A549 (cell line): ENCODE measurements at regions not wholly inside any gene's neighbourhood (a gene's known extent, or its start where the extent isn't known, plus 50 kb on each side); places are given as distances from the start of the nearest gene placed in this dataset.

Source experiments
- ATAC-seq, 2 experiments: fragments of 200-7000 bp in 1 of 2; fragments of >200 bp in 1 of 2; cut with Nextera tagmentation in 1 of 2; cut with Tn5 transposase in 1 of 2; 3 replicates each; pipeline versions ENCODE4 v1.8.0 to v1.9.1; 2018 to 2020; ENCODE audit warnings: mild to moderate bottlenecking in 1 of 2, moderate library complexity in 1 of 2
- CTCF ChIA-PET: fragments of 300-600 bp; sonication (Branson Sonifier 250); formaldehyde crosslinking; extraction: SDS; loops from one replicate; lab custom pipeline; 2021; ENCODE audit warnings: antibody characterized with exemption, inconsistent platforms; lab: Yijun Ruan, JAX
- POLR2A ChIA-PET: fragments of 350-600 bp; formaldehyde crosslinking; extraction: SDS; loops from one replicate; lab custom pipeline; 2021; ENCODE audit warnings: antibody characterized with exemption, inconsistent platforms; lab: Yijun Ruan, JAX
- DNase-seq, 2 experiments: peaks; one replicate each; pipeline versions ENCODE4 v3.0.0 to v3.0.0-alpha.2; 2011 to 2016; ENCODE audit warnings: low read depth in 1 of 2, low spot score in 1 of 2
- FAIRE-seq: peaks from 2 replicates; lab custom pipeline; 2011; peaks lifted over from hg19 to GRCh38; lab: Jason Lieb, UNC
- H3K27ac ChIP-seq, 2 experiments: fragments of >200 bp; sonication (Bioruptor Twin); formaldehyde crosslinking; 3 replicates each; pipeline ENCODE4 v1.5.1; 2016 to 2017
- H3K4me1 ChIP-seq: fragments of >200 bp; sonication (Bioruptor Twin); formaldehyde crosslinking; 3 replicates; pipeline ENCODE4 v1.6.1; 2016
- H3K4me2 ChIP-seq: fragments of >200 bp; sonication (Bioruptor Twin); formaldehyde crosslinking; 3 replicates; pipeline ENCODE4 v1.6.1; 2016
- H3K4me3 ChIP-seq: fragments of >200 bp; sonication (Bioruptor Twin); formaldehyde crosslinking; 3 replicates; pipeline ENCODE4 v1.5.1; 2016
- H3K9me3 ChIP-seq: fragments of >200 bp; sonication (Bioruptor Twin); formaldehyde crosslinking; 3 replicates; pipeline ENCODE4 v1.6.1; 2016
- CBX8 ChIP-seq: fragments of 200-600 bp; sonication (generic); IDR thresholded peaks from 2 replicates; pipeline ENCODE4 v1.6.1; 2016
- EHMT2 ChIP-seq: fragments of 200-600 bp; sonication (generic); IDR thresholded peaks from 2 replicates; pipeline ENCODE4 v1.6.1; 2016; ENCODE audit warnings: antibody characterized with exemption, low read depth, mild to moderate bottlenecking, moderate library complexity
- FOXS1 ChIP-seq: fragments of 250-450 bp; sonication (Bioruptor Pico); IDR thresholded peaks from 2 replicates; pipeline ENCODE4 v1.5.0; 2020; ENCODE audit warnings: mild to moderate bottlenecking, moderate library complexity
- GATA3 ChIP-seq: IDR thresholded peaks from 2 replicates; pipeline ENCODE4 v1.6.1; 2012; ENCODE audit warnings: borderline replicate concordance
- HEYL ChIP-seq: fragments of 250-450 bp; sonication (Bioruptor Pico); IDR thresholded peaks from 2 replicates; pipeline ENCODE4 v1.8.0; 2021; ENCODE audit warnings: mild to moderate bottlenecking, moderate library complexity
- MAFK ChIP-seq: fragments of 450-650 bp; IDR thresholded peaks from 2 replicates; pipeline ENCODE4 v1.6.1; 2014; ENCODE audit not compliant: partially characterized antibody
- MYC ChIP-seq: IDR thresholded peaks from 2 replicates; pipeline ENCODE4 v1.6.1; 2012; ENCODE audit warnings: mild to moderate bottlenecking, inconsistent platforms, low read length, improper control_type of control experiment, borderline replicate concordance
- NFE2L2 ChIP-seq: fragments of 150-350 bp; conservative IDR thresholded peaks from 2 replicates; pipeline ENCODE4 v1.6.1; 2014; ENCODE audit warnings: low read length
- NPAS2 ChIP-seq: fragments of 250-450 bp; sonication (Bioruptor Pico); IDR thresholded peaks from 2 replicates; pipeline ENCODE4 v1.8.0; 2022; ENCODE audit warnings: mild to moderate bottlenecking, moderate library complexity, borderline replicate concordance
- NR3C1 ChIP-seq: fragments of >200 bp; sonication (Bioruptor Twin); formaldehyde crosslinking; IDR thresholded peaks from 3 replicates; pipeline ENCODE4 v1.6.1; 2017
- POLR2AphosphoS2 ChIP-seq: conservative IDR thresholded peaks from 2 replicates; pipeline ENCODE4 v1.6.1; 2012; ENCODE audit warnings: low read length, improper control_type of control experiment, inconsistent platforms
- RFX5 ChIP-seq: fragments of 450-650 bp; IDR thresholded peaks from 2 replicates; pipeline ENCODE4 v1.7.1; 2014; ENCODE audit warnings: antibody characterized with exemption, mild to moderate bottlenecking, moderate library complexity
- RNF2 ChIP-seq: fragments of 200-600 bp; sonication (generic); IDR thresholded peaks from 2 replicates; pipeline ENCODE4 v1.6.1; 2016; ENCODE audit warnings: low read depth, mild to moderate bottlenecking, antibody characterized with exemption, moderate library complexity, borderline replicate concordance
- SMC3 ChIP-seq: fragments of >200 bp; sonication (Bioruptor Twin); formaldehyde crosslinking; IDR thresholded peaks from 3 replicates; pipeline ENCODE4 v1.6.1; 2018; ENCODE audit warnings: inconsistent platforms
- SREBF2 ChIP-seq: fragments of 450-650 bp; IDR thresholded peaks from 2 replicates; pipeline ENCODE4 v1.6.1; 2014; ENCODE audit warnings: mild to moderate bottlenecking, moderate library complexity
- TP53 ChIP-seq: fragments of 250-450 bp; sonication (Bioruptor Pico); IDR thresholded peaks from 2 replicates; pipeline ENCODE4 v1.5.0; 2021; ENCODE audit warnings: mild to moderate bottlenecking, moderate library complexity
- ZFP36 ChIP-seq: fragments of 450-650 bp; IDR thresholded peaks from 2 replicates; pipeline ENCODE4 v1.6.1; 2014; ENCODE audit warnings: borderline replicate concordance; ENCODE audit not compliant: partially characterized antibody
- WGBS: methylation state at CpG from one replicate; pipeline ENCODE4 v1.1.6; 2017; ENCODE audit errors: missing lambda C conversion rate; 5-methylcytosine and 5-hydroxymethylcytosine counted together
- TF ChIP-seq, protein P1 (sequence below): IDR thresholded peaks from 2 replicates; pipeline ENCODE4 v1.6.1; 2012; ENCODE audit warnings: low read depth, borderline replicate concordance
- TF ChIP-seq, protein P2 (sequence below): fragments of 450-650 bp; IDR thresholded peaks from 2 replicates; pipeline ENCODE4 v1.6.1; 2014; ENCODE audit warnings: antibody characterized with exemption
- TF ChIP-seq, protein P3 (sequence below): IDR thresholded peaks from 2 replicates; pipeline ENCODE4 v1.6.1; 2012
- TF ChIP-seq, protein P4 (sequence below): IDR thresholded peaks from 2 replicates; pipeline ENCODE4 v1.6.1; 2012

DNA sequence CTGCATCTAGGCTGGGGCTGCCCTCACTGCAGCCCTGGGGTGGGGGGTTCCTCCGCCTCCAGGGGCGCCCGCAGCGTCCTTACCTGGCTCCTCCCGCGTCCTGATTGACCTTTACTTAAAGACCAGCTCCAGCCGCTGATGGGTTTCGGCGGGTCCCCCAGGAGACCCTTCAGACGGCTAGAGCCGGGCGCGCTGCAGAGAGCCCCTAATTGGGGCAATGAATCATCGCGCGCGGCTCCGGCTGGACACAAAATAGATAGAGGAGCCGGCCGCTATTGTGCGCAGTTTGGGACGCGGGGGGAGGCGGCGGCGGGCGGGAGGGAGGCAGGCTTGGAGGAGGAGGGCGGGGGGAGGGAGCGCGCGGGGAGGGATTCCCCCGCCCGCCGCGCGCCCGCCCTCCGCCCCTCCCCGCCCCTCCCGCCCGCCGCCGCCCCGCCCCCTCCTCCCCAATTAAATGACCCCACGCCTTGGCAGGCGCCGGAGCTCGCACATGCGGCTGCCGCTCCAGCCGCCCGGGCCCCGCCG is 56.5 kb upstream of the CIBAR2 start (continued):
- no peak for TF ChIP-seq RFX5
- TF ChIP-seq ZFP36, result no peak
- no peak for TF ChIP-seq EHMT2
- TF ChIP-seq NPAS2 (CRISPR knock-in tag), result no peak

DNA sequence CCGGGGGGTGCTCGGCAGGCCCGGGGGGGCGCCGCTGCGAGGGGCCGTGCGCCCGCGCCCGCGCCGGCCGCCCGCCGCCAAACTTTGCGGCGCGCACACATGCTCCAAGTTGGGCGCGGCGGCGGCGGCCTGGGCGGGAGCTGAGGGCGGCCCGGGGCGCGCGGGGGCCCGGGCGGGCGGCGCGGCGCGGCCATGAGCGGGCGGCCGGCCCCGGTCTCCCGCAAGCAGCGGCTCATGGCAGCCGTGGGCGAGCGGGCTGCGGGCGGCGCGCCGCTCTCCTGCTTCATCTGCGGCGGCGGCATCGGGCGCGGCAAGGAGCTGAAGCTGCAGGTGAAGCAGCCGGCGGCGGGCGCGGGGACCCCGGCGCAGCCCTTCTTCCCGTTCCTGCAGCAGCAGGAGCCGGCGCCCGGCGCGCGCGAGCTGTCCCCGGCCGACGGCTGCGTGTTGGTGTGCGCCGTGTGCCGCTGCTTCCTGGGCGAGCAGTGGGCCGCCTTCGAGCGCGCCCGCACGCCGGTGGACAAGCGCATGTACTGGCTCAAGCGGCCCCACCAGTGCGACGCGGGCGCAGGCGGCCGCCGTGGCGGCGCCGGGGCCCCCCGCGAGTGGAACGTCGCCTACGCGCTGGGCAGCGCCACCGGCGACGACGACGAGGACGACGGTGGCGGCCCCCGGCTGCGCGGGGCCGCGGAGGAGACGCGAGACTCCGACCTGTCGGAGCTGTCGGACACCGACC is 57.2 kb upstream of the CIBAR2 start:
- TF ChIP-seq, protein P1, sequence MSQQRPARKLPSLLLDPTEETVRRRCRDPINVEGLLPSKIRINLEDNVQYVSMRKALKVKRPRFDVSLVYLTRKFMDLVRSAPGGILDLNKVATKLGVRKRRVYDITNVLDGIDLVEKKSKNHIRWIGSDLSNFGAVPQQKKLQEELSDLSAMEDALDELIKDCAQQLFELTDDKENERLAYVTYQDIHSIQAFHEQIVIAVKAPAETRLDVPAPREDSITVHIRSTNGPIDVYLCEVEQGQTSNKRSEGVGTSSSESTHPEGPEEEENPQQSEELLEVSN, result 0 out of 2 replicates have a peak, but pooled peaks have one; percentile 21
- TF ChIP-seq TP53 (CRISPR knock-in tag), result no peak
- no peak for TF ChIP-seq SMC3
- TF ChIP-seq, protein P2, sequence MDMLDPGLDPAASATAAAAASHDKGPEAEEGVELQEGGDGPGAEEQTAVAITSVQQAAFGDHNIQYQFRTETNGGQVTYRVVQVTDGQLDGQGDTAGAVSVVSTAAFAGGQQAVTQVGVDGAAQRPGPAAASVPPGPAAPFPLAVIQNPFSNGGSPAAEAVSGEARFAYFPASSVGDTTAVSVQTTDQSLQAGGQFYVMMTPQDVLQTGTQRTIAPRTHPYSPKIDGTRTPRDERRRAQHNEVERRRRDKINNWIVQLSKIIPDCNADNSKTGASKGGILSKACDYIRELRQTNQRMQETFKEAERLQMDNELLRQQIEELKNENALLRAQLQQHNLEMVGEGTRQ, result no peak
- TF ChIP-seq POLR2AphosphoS2, result no peak
- TF ChIP-seq RNF2, result no peak
- no peak for TF ChIP-seq HEYL (CRISPR knock-in tag)
- H3K9me3 ChIP-seq, result no peaks in the 10 kb centered on the region
- 9% methylated on average over 7 of the region's 125 CpGs for WGBS
- ChIA-PET CTCF (interaction anchor here (2.3 to 2.7 kb wide), 2 partner anchors 55 to 84 kb away, joined by 11 read pairs; no protein-coding TSS in a partner anchor), POLR2A (no interaction called here)
- H3K4me3 ChIP-seq, result peak overlapping the region; percentile 73
- peak overlapping the region; percentile 99 for H3K4me2 ChIP-seq
- peaks cover 51% of the 10 kb centered on the region for H3K4me1 ChIP-seq
- DNase-seq (no peak), FAIRE-seq (no peak), ATAC-seq (0 out of 6 replicates have a peak, but pooled peaks of 1 of the 2 experiments have one; percentile 5)
- peak overlapping the region; percentile 71 to 92 for H3K27ac ChIP-seq

DNA sequence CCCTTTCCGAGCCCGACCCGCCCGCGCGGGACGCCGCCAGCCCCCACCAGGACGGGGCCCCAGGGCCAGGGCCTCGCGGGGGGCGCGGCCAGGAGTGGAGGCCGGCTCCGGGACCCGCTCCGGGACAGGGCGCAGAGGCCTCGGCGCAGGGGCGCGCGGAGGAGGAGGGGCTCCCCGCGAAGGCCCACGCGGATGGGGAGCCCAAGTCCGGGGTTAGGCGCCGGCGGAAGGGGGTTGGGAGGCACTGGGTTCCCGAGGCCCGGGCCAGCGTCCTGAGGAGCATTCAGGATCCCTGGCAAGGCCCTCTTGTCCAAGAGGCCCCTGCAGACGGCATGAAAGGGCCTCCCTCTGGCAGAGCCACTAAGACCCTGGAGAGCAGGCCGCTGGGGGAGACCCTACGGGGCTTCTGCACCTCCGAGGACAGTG is 57.8 kb upstream of the CIBAR2 start:
- Histone ChIP-seq H3K4me2 (peak overlapping the region; percentile 99), H3K4me3 (peak overlapping the region; percentile 73), H3K9me3 (no peaks in the 10 kb centered on the region), H3K4me1 (peaks cover 57% of the 10 kb centered on the region), H3K27ac (peak overlapping the region; percentile 71 to 92)
- CTCF ChIA-PET, result interaction anchor here (0.9 to 2.7 kb wide), 4 partner anchors 55 to 105 kb away, joined by 3 to 11 read pairs (median 7); no protein-coding TSS in a partner anchor
- POLR2A ChIA-PET, result no interaction called here
- 96% methylated on average over 14 of the region's 38 CpGs for WGBS
- ATAC-seq (no peak), DNase-seq (no peak), FAIRE-seq (no peak)
- TF ChIP-seq SREBF2, result no peak
- TF ChIP-seq RFX5, result no peak
- no peak for TF ChIP-seq MAFK
- no peak for TF ChIP-seq ZFP36
- TF ChIP-seq MYC, result no peak
- TF ChIP-seq NFE2L2, result no peak
- TF ChIP-seq, protein P2, result no peak
- TF ChIP-seq FOXS1 (CRISPR knock-in tag), result no peak
- TF ChIP-seq NR3C1, result no peak
- no peak for TF ChIP-seq EHMT2

DNA sequence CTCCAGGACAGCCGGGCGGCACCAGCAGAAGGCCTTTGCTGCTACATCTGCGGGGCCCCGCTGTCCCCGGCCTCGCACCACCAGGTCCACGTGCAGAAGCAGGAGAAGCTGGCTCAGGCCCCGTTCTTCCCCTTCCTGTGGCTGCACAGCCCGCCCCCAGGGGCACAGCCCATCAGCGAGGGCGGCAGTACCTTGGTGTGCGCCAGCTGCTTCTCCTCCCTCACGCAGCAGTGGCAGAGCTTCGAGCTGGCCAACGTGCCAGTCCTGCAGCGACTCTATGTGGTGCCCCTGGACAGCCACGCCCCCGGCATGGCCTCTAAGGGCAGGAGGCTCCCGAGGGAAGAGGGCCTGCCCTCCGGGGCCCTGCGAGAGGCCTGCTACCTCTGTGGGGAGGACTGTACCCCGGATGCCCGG is 58.3 kb upstream of the CIBAR2 start:
- CTCF ChIA-PET, result interaction anchor here (0.7 to 2.3 kb wide), 6 partner anchors 9 to 127 kb away, joined by 3 to 11 read pairs (median 3); no protein-coding TSS in a partner anchor
- Histone ChIP-seq H3K9me3 (no peaks in the 10 kb centered on the region), H3K4me2 (peak overlapping the region; percentile 99; the same call in 1 of the 3 replicates), H3K4me3 (no peak overlapping the region), H3K27ac (peak overlapping the region in 1 of 2 experiments; percentile 92; a peak in 1 of 6 replicates), H3K4me1 (peaks cover 60% of the 10 kb centered on the region)
- FAIRE-seq, result no peak
- no peak for ATAC-seq
- POLR2A ChIA-PET, result no interaction called here
- TF ChIP-seq, protein P1, result no peak
- TF ChIP-seq SMC3 (no peak), POLR2AphosphoS2 (no peak), HEYL (CRISPR knock-in tag) (no peak), GATA3 (no peak), CBX8 (no peak), RFX5 (no peak)
- TF ChIP-seq, protein P3, sequence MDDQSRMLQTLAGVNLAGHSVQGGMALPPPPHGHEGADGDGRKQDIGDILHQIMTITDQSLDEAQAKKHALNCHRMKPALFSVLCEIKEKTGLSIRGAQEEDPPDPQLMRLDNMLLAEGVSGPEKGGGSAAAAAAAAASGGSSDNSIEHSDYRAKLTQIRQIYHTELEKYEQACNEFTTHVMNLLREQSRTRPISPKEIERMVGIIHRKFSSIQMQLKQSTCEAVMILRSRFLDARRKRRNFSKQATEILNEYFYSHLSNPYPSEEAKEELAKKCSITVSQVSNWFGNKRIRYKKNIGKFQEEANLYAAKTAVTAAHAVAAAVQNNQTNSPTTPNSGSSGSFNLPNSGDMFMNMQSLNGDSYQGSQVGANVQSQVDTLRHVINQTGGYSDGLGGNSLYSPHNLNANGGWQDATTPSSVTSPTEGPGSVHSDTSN, result no peak
- TF ChIP-seq, protein P4, sequence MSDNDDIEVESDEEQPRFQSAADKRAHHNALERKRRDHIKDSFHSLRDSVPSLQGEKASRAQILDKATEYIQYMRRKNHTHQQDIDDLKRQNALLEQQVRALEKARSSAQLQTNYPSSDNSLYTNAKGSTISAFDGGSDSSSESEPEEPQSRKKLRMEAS, result no peak
- DNase-seq, result no peak
- WGBS, result 78% methylated on average over 7 of the region's 23 CpGs
